HG03108 (cell line): ENCODE measurements at regions not wholly inside any gene's neighbourhood (a gene's known extent, or its start where the extent isn't known, plus 50 kb on each side); places are given as distances from the start of the nearest gene placed in this dataset.

ENCODE experiments used
- ATAC-seq: cut with Tn5 transposase; IDR thresholded peaks from one replicate; pipeline ENCODE4 v1.9.1; 2021; ENCODE audit warnings: moderate library complexity; ENCODE audit not compliant: unreplicated experiment

- ATAC-seq: no peak
These were observed 207.2 kb downstream of the SPRY2 start for GRCh38 chr13:80133631-80134261.

GRCh38 chr13:80132741-80133601, 208.0 kb downstream of the SPRY2 start:
- no peak for ATAC-seq

GRCh38 chr13:80131204-80131603, 209.7 kb downstream of the SPRY2 start:
- no peak for ATAC-seq

DNA sequence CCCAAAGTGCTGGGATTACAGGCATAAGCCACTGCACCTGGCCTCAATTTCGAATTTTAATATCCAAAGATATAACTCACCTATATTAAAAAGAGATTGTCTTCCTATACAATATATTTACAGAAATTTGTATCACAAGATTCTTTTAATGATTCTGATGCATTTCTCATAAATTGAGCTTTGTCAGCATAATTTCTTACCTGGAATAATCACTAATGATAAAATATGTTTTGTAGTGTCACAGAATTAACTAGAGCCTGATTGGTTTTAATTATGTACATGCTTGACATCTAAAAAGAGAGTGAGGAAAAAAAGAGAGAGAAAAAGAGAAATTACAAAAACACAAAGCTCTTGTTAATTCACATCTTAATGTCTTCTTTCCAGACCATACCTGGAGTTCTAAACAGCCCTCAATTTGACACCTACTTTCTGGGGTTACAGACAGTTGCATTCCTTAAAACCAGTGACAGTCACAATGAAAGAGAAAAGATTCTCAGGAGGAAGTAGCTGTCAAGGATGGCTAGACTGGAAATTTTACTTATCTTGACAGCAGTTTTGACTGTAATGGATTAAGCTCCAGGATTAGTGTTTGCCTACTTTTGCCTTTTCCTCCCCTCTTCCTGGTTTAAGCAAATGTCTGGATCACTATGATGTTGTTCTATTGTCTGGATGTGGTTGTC, 214.4 kb downstream of the SPRY2 start:
- no peak for ATAC-seq

- ATAC-seq: no peak
These were observed 217.0 kb downstream of the SPRY2 start for GRCh38 chr13:80123945-80124344.

GRCh38 chr13:80121038-80121437, 219.9 kb downstream of the SPRY2 start:
- ATAC-seq: peak; percentile 55

DNA sequence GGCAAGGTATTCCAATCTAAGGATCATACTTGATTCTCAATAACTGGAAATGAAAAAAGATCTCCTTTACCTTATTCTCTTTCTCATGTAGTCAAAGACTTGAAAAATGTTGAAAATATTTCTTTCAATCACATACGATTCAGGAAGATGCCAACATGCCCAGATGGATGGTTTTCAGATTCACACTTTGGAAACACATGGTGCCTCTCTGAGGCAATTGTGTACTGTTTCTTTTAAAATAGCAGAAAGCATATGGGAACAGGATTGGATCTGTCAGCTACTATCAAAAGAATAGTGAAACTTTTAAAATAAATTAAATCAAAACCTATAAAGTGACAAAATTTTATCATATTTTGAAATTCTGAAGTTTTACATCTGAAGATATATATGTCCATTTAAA, 222.4 kb downstream of the SPRY2 start:
- no peak for ATAC-seq

GRCh38 chr13:80118099-80118498, 222.8 kb downstream of the SPRY2 start:
- ATAC-seq: no peak

GRCh38 chr13:80117515-80117914, 223.4 kb downstream of the SPRY2 start:
- no peak for ATAC-seq

GRCh38 chr13:80116107-80116506, 224.8 kb downstream of the SPRY2 start:
- ATAC-seq: no peak

DNA sequence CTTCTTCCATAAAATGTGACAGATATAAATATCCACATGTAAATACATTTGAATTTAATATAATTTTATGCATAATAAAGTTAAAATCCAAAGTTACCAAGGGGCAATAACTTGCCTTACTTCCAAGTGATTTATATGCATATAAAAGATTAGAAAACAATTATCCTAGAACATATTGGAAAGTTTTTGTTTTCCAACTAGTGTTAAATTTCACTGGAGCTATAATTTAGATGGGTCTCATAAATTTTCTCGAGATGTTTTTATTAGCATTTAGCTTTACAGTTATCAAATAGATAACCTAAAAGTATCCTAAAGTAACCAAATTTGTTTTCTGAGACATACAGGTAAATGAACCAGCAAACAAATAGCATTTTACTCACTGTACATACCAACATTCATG, 225.3 kb downstream of the SPRY2 start:
- ATAC-seq: no peak

DNA sequence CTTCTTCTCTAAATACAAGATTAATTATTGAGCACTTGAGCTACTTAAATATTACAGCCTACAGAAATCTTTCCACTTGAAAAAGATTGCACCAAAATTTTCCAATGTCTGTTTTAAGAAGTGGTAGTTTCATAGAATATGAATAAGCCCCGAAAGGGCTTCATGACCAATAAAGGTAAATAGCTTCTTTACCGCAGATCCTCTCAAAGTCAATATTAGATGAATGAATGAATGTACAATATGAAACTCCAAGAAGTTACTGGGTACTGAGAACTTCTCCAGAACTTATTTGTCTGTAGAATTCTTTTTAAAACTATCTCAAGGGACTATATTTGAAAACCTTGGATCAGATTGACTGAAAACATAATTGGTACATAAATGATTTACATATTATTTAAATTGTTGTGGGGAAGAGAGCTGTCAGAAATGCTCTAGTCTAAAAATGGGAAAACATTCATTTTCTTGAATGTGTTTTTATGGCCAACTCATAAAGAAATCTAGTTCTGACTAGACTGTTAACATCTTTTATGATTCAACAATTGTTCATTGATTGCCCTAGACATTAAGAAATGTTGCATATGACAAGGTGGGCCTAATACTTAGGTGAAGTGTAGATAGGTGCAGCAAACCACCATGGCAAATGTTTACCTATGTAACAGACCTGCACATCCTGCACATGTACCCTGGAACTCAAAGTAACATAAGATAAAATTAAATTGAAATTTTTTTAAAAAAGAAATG, 227.0 kb downstream of the SPRY2 start:
- ATAC-seq: no peak

DNA sequence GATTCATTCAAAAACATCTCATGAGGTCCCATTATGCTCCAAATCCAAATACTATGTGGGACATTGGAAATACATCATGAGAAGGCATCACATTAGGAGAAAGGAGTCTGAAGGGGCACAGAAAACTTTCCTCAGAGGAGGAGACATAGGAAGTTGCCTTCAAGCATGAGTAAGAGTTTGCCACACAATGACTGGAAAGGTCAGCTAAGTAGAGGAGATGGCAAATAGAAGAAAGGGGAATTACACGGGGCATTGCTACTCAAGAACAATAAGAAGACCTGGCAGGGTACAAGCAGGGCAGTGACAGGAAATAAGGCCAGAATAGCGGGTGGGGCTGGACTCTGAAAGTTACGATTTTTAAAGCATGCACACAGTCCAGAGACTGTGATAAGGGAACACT, 231.6 kb downstream of the SPRY2 start:
- ATAC-seq: no peak

DNA sequence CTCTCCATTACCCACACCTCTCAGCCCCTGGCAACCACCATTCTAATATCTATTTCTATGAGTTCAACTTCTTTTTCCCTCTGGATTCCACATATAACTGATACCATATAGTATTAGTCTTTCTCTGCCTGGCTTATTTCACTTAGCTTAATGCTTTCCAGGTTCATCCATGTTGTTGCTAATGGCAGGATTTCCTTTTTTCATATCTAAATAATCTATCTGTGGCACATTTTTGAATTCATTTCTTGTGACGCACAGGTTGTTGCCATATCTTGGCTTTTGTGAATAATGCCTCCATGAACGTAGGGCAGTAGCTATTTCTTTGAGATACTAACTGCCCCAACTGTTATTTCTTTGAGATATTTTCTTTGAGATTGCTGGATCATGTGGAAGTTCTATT, 235.6 kb downstream of the SPRY2 start:
- no peak for ATAC-seq

GRCh38 chr13:80101040-80101439, 239.9 kb downstream of the SPRY2 start:
- no peak for ATAC-seq

DNA sequence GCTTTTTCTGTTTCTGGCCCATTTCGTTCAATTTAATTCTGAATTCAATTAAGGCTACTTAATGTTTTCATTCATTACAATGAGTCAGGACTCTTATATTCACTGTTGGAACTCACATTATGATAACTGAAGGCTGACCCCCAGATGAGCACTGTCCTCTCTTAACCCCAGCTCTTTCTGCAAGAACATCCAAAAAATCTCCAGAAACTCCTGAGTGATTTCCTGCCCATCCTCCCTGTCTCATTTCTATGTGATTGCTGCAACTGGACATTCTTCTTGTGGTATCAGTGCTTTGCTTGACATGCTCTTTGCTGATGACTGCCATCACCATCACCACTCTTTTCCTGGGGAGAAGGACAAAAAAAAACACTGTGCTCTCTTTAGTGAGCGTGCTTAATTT, 240.3 kb downstream of the SPRY2 start:
- no peak for ATAC-seq

DNA sequence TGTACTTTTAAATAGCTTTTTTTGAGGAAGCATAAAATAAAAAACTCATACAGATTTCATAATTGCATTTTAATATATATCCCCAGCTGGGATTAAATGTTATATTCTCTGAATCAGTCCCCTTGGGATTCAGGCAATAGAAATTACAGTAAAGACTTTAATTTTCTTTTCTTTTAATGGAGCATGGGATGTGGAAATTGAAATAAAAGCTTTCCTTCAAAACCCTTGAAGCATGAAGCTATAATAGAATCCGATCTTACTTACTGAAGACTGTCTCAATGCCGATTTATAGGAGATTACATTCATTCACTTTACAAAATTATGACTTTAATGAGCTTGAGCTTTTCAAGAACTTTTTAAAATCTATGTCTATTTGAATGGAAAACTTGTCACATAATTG, 243.4 kb downstream of the SPRY2 start:
- no peak for ATAC-seq

DNA sequence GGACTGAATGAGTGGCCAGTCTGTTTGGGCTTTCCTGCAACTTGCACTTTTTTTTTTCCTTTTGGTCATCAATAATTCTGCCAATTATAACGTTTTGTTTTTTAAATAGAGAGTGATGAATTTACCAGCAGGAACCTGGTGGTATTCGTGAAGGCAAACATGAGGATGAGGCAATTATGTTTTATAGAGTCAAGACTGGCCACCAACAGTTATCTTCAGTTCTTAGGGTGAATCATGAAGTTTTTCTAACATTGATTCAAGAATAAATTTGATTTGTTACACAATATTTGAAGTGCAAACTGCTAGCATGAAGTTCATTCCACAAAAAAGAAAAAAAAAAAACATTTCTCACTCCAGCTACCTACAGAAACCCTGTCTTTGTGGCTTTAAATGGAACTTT, 244.5 kb downstream of the SPRY2 start:
- ATAC-seq: no peak

DNA sequence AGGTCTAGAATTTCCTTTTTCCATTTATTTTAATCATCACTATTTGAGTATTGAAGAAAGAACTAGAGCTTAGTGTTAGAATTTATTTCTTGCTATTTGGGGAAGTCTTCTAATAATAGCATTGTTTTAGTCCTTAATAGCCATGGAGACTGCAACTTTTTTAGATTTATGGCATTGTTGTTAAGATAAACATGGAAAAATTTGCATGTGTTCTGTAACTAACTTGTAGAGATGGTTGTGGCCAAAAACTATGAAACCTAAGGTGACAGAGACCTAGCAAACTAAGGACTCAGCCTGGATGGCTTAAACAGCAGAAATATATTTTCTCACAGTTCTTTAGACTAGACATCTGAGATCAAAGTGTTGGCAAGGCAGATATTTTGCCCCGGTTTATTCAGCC, 246.4 kb downstream of the SPRY2 start:
- ATAC-seq: no peak

- no peak for ATAC-seq
These were observed 247.0 kb downstream of the SPRY2 start for GRCh38 chr13:80093888-80094287.

GRCh38 chr13:80086304-80086721, 254.6 kb downstream of the SPRY2 start:
- ATAC-seq: no peak
